Caco-2 (cell line): ENCODE measurements at regions not wholly inside any gene's neighbourhood (a gene's known extent, or its start where the extent isn't known, plus 50 kb on each side); places are given as distances from the start of the nearest gene placed in this dataset.

ENCODE experiments used
- BruUV-seq: library from RNA; stranded (reverse); fragments of 400-500 nt; replicated peaks from 2 replicates; lab custom pipeline; 2021; lab: Mats Ljungman, UMichigan
- CTCF ChIA-PET: fragments of 300-600 bp; sonication (Branson Sonifier 250); formaldehyde crosslinking; loops from one replicate; lab custom pipeline; 2022; ENCODE audit warnings: antibody characterized with exemption; lab: Charles Lee
- POLR2A ChIA-PET: fragments of 300-600 bp; sonication (Branson Sonifier 250); formaldehyde crosslinking; loops from one replicate; lab custom pipeline; 2022; ENCODE audit warnings: antibody characterized with exemption; lab: Charles Lee
- DNase-seq, 2 experiments: peaks; one replicate each; pipeline versions ENCODE4 v3.0.0 to v3.0.0-alpha.2; 2020 to 2022
- H3K27me3 ChIP-seq: replicated peaks from 2 replicates; pipeline ENCODE4 v1.6.0; 2011; ENCODE audit warnings: low read length; ENCODE audit not compliant: control insufficient read depth, insufficient read depth
- H3K36me3 ChIP-seq: 2 replicates; pipeline ENCODE4 v1.5.1; 2011; ENCODE audit warnings: low read length; ENCODE audit not compliant: control insufficient read depth, insufficient read depth
- H3K4me1 ChIP-seq: fragments of 250-450 bp; sonication (Bioruptor Pico); 2 replicates; pipeline ENCODE4 v1.5.1; 2020; ENCODE audit warnings: mild to moderate bottlenecking
- H3K4me3 ChIP-seq: 2 replicates; pipeline ENCODE4 v1.5.1; 2011; ENCODE audit warnings: low read depth, mild to moderate bottlenecking, control low read depth, low read length
- H3K9me3 ChIP-seq: fragments of 250-450 bp; sonication (Bioruptor Pico); 2 replicates; pipeline ENCODE4 v1.5.1; 2020; ENCODE audit warnings: mild to moderate bottlenecking, moderate library complexity
- H3K27ac Mint-ChIP-seq: one replicate; pipeline ENCODE4 v1.8.0; 2022; ENCODE audit warnings: mixed read lengths; ENCODE audit not compliant: unreplicated experiment
- H3K27me3 Mint-ChIP-seq: one replicate; pipeline ENCODE4 v1.8.0; 2022; ENCODE audit warnings: mixed read lengths; ENCODE audit not compliant: insufficient read depth, unreplicated experiment
- H3K36me3 Mint-ChIP-seq: one replicate; pipeline ENCODE4 v1.8.0; 2022; ENCODE audit warnings: mild to moderate bottlenecking, mixed read lengths; ENCODE audit not compliant: insufficient read depth, unreplicated experiment
- H3K4me1 Mint-ChIP-seq: one replicate; pipeline ENCODE4 v1.8.0; 2022; ENCODE audit warnings: low read depth, mixed read lengths; ENCODE audit not compliant: unreplicated experiment
- H3K4me3 Mint-ChIP-seq: one replicate; pipeline ENCODE4 v1.8.0; 2022; ENCODE audit warnings: mild to moderate bottlenecking, moderate library complexity, mixed read lengths; ENCODE audit not compliant: unreplicated experiment
- H3K9me3 Mint-ChIP-seq: one replicate; pipeline ENCODE4 v1.8.0; 2022; ENCODE audit warnings: mixed read lengths; ENCODE audit not compliant: unreplicated experiment
- intact Hi-C: fragments of 100-400 bp; cut with micrococcal nuclease; formaldehyde crosslinking; loops from one replicate; pipeline ENCODE4 v1.10.0; 2022; ENCODE audit not compliant: unreplicated experiment
- TF ChIP-seq, protein P1 (sequence below), 2 experiments: fragments of 200-600 bp in 1 of 2; IDR thresholded peaks; 1 replicate in 1 of 2; 2 replicates in 1 of 2; pipeline versions ENCODE4 v1.5.1 to v1.8.0; 2011 to 2022; ENCODE audit warnings: antibody characterized with exemption in 1 of 2, control low read depth in 1 of 2, inconsistent platforms in 1 of 2, low read depth in 1 of 2, low read length in 1 of 2, mild to moderate bottlenecking in 1 of 2, moderate library complexity in 1 of 2; ENCODE audit not compliant: insufficient read depth in 1 of 2, severe bottlenecking in 1 of 2, unreplicated experiment in 1 of 2

- H3K4me3 Mint-ChIP-seq = no peak overlapping the region
- H3K36me3 Mint-ChIP-seq = no peaks in the 10 kb centered on the region
- TF ChIP-seq, protein P1, sequence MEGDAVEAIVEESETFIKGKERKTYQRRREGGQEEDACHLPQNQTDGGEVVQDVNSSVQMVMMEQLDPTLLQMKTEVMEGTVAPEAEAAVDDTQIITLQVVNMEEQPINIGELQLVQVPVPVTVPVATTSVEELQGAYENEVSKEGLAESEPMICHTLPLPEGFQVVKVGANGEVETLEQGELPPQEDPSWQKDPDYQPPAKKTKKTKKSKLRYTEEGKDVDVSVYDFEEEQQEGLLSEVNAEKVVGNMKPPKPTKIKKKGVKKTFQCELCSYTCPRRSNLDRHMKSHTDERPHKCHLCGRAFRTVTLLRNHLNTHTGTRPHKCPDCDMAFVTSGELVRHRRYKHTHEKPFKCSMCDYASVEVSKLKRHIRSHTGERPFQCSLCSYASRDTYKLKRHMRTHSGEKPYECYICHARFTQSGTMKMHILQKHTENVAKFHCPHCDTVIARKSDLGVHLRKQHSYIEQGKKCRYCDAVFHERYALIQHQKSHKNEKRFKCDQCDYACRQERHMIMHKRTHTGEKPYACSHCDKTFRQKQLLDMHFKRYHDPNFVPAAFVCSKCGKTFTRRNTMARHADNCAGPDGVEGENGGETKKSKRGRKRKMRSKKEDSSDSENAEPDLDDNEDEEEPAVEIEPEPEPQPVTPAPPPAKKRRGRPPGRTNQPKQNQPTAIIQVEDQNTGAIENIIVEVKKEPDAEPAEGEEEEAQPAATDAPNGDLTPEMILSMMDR (IDR thresholded peaks at IDR 0.05; ENCODE audit: insufficient read depth in 1 of 2, low read depth in 1 of 2, low read length in 1 of 2, severe bottlenecking in 1 of 2, unreplicated experiment in 1 of 2) = no peak
- Histone ChIP-seq H3K9me3 (no peaks in the 10 kb centered on the region), H3K27me3 (no peaks in the 10 kb centered on the region), H3K4me1 (no peaks in the 10 kb centered on the region), H3K4me3 (no peak overlapping the region), H3K36me3 (no peaks in the 10 kb centered on the region)
- POLR2A ChIA-PET = no interaction called here
- BruUV-seq = no TSS peak
- no peak for DNase-seq
- peaks cover 2% of the 10 kb centered on the region for H3K27me3 Mint-ChIP-seq
- H3K27ac Mint-ChIP-seq = no peak overlapping the region
- H3K9me3 Mint-ChIP-seq = no peaks in the 10 kb centered on the region
- intact Hi-C loops = no loop called here
- CTCF ChIA-PET = no interaction called here
- H3K4me1 Mint-ChIP-seq = peaks cover 8% of the 10 kb centered on the region
Measured at GRCh38 chr17:71402661-71403141, 718.1 kb upstream of the SOX9 start.

DNA sequence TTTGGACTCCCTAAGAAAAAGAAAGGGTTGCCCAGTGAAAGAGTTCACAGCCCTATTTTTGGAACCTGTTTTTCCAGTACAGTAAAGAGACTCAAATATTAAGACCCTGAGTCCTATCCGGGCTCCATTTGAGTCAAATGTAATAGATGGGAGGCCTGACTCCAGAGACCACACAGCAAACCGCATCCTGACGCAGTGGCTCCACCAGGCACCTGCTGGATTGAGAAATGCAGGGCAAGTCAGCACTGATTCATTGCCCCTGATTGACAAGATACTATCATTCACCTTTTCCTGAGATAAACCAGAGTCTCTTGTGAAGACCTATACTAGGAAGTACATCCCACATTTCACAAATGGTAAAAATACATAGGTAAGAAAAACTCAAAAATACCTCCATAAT is 715.7 kb upstream of the SOX9 start:
- TF ChIP-seq, protein P1 (IDR thresholded peaks at IDR 0.05; ENCODE audit: insufficient read depth in 1 of 2, low read depth in 1 of 2, low read length in 1 of 2, severe bottlenecking in 1 of 2, unreplicated experiment in 1 of 2) = no peak
- CTCF ChIA-PET = no interaction called here
- no peaks in the 10 kb centered on the region for H3K36me3 ChIP-seq
- no peaks in the 10 kb centered on the region for H3K9me3 Mint-ChIP-seq
- H3K4me1 Mint-ChIP-seq = peaks cover 8% of the 10 kb centered on the region
- POLR2A ChIA-PET = no interaction called here
- no peaks in the 10 kb centered on the region for H3K36me3 Mint-ChIP-seq
- no peaks in the 10 kb centered on the region for H3K27me3 ChIP-seq
- intact Hi-C loops = no loop called here
- no peak for DNase-seq
- H3K4me1 ChIP-seq = no peaks in the 10 kb centered on the region
- H3K9me3 ChIP-seq = no peaks in the 10 kb centered on the region
- H3K4me3 Mint-ChIP-seq = no peak overlapping the region
- no TSS peak for BruUV-seq
- peaks cover 2% of the 10 kb centered on the region for H3K27me3 Mint-ChIP-seq
- H3K4me3 ChIP-seq = no peak overlapping the region
- no peak overlapping the region for H3K27ac Mint-ChIP-seq

GRCh38 chr17:71407981-71408380 is 712.8 kb upstream of the SOX9 start:
- Histone ChIP-seq H3K27me3 (no peaks in the 10 kb centered on the region), H3K36me3 (no peaks in the 10 kb centered on the region), H3K9me3 (no peaks in the 10 kb centered on the region), H3K4me1 (no peaks in the 10 kb centered on the region), H3K4me3 (no peak overlapping the region)
- Mint-ChIP-seq H3K9me3 (no peaks in the 10 kb centered on the region), H3K27me3 (peaks cover 2% of the 10 kb centered on the region), H3K36me3 (no peaks in the 10 kb centered on the region), H3K4me3 (no peak overlapping the region), H3K4me1 (peaks cover under 1% of the 10 kb centered on the region), H3K27ac (no peak overlapping the region)
- ChIA-PET CTCF (no interaction called here), POLR2A (no interaction called here)
- DNase-seq = no peak
- TF ChIP-seq, protein P1 (IDR thresholded peaks at IDR 0.05; ENCODE audit: insufficient read depth in 1 of 2, low read depth in 1 of 2, low read length in 1 of 2, severe bottlenecking in 1 of 2, unreplicated experiment in 1 of 2) = no peak
- intact Hi-C loops = no loop called here
- BruUV-seq = no TSS peak
